Vagina (tissue), 2 donors: ENCODE measurements at regions not wholly inside any gene's neighbourhood (a gene's known extent, or its start where the extent isn't known, plus 50 kb on each side); places are given as distances from the start of the nearest gene placed in this dataset.

Experiments
- POLR2A ChIP-seq, 2 donors: fragments of 450-650 bp; IDR thresholded peaks; one replicate each; pipeline ENCODE4 v1.6.1; 2017; ENCODE audit warnings: antibody characterized with exemption in 2 of 2, mild to moderate bottlenecking in 2 of 2, moderate library complexity in 2 of 2
- POLR2AphosphoS5 ChIP-seq, 2 donors: sonication (generic); formaldehyde crosslinking; IDR thresholded peaks; one replicate each; pipeline ENCODE4 v1.9.0; 2017; ENCODE audit warnings: antibody characterized with exemption in 2 of 2, mild to moderate bottlenecking in 2 of 2, low read depth in 1 of 2; ENCODE audit not compliant: insufficient read depth in 1 of 2
- TF ChIP-seq, protein P1 (sequence below), 3 experiments: fragments of 450-650 bp in 2 of 3; fragments of 200-600 bp in 1 of 3; sonication (generic) in 1 of 3; IDR thresholded peaks; one replicate each; pipeline ENCODE4 v1.5.1; 2017 to 2019; ENCODE audit warnings: antibody characterized with exemption in 3 of 3, mild to moderate bottlenecking in 2 of 3, moderate library complexity in 2 of 3

GRCh38 chr1:100622506-100622905 lies 84.6 kb downstream of the GPR88 start:
- TF ChIP-seq, protein P1, sequence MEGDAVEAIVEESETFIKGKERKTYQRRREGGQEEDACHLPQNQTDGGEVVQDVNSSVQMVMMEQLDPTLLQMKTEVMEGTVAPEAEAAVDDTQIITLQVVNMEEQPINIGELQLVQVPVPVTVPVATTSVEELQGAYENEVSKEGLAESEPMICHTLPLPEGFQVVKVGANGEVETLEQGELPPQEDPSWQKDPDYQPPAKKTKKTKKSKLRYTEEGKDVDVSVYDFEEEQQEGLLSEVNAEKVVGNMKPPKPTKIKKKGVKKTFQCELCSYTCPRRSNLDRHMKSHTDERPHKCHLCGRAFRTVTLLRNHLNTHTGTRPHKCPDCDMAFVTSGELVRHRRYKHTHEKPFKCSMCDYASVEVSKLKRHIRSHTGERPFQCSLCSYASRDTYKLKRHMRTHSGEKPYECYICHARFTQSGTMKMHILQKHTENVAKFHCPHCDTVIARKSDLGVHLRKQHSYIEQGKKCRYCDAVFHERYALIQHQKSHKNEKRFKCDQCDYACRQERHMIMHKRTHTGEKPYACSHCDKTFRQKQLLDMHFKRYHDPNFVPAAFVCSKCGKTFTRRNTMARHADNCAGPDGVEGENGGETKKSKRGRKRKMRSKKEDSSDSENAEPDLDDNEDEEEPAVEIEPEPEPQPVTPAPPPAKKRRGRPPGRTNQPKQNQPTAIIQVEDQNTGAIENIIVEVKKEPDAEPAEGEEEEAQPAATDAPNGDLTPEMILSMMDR (IDR thresholded peaks at IDR 0.05), result no peak
- no peak for TF ChIP-seq POLR2A (IDR thresholded peaks at IDR 0.05)
- TF ChIP-seq POLR2AphosphoS5 (IDR thresholded peaks at IDR 0.05; ENCODE audit: insufficient read depth in 1 of 2, low read depth in 1 of 2), result no peak
